Thyroid gland (tissue), 4 donors: ENCODE measurements at regions not wholly inside any gene's neighbourhood (a gene's known extent, or its start where the extent isn't known, plus 50 kb on each side); places are given as distances from the start of the nearest gene placed in this dataset.
"Not testable (repeated sequence)": the region's sequence is repeated elsewhere in the genome, so short reads cannot be mapped to it uniquely, and the experiment has no call there.

Experiments
- CTCF ChIP-seq, 6 experiments: fragments of 200-600 bp in 3 of 6; fragments of 450-650 bp in 3 of 6; sonication (generic) in 3 of 6; IDR thresholded peaks; one replicate each; pipeline ENCODE4 v1.5.1; 2016 to 2019; ENCODE audit warnings: antibody characterized with exemption in 6 of 6, mild to moderate bottlenecking in 2 of 6, inconsistent platforms in 1 of 6, moderate library complexity in 1 of 6
- POLR2A ChIP-seq, 2 donors: fragments of 450-650 bp; IDR thresholded peaks; one replicate each; pipeline ENCODE4 v1.6.1; 2017; ENCODE audit warnings: antibody characterized with exemption in 2 of 2, mild to moderate bottlenecking in 2 of 2, moderate library complexity in 1 of 2

GRCh38 chr15:22280770-22281169 is 177.9 kb upstream of the GOLGA6L22 start:
- TF ChIP-seq POLR2A, CTCF (IDR thresholded peaks at IDR 0.05): not testable (repeated sequence)
